SK-N-SH (cell line): ENCODE measurements at regions not wholly inside any gene's neighbourhood (a gene's known extent, or its start where the extent isn't known, plus 50 kb on each side); places are given as distances from the start of the nearest gene placed in this dataset.

Experiments
- POLR2AphosphoS5 ChIP-seq: IDR thresholded peaks from 2 replicates; pipeline ENCODE4 v1.6.1; 2012; ENCODE audit warnings: low read depth, low read length
- RAD21 ChIP-seq: IDR thresholded peaks from 2 replicates; pipeline ENCODE4 v1.6.1; 2012; ENCODE audit warnings: mild to moderate bottlenecking, low read length
- TF ChIP-seq, protein P1 (sequence below): fragments of 200-600 bp; sonication (generic); IDR thresholded peaks from 2 replicates; pipeline ENCODE4 v1.6.1; 2017; ENCODE audit warnings: antibody characterized with exemption, mild to moderate bottlenecking, moderate library complexity
- TF ChIP-seq, protein P2 (sequence below): fragments of 150-350 bp; IDR thresholded peaks from 2 replicates; pipeline ENCODE4 v1.6.1; 2017; ENCODE audit warnings: antibody characterized with exemption, low read length, low read depth, borderline replicate concordance
- TF ChIP-seq, protein P3 (sequence below): fragments of 150-350 bp; IDR thresholded peaks from 2 replicates; pipeline ENCODE4 v1.6.1; 2016; ENCODE audit warnings: mild to moderate bottlenecking, low read depth, low read length

DNA sequence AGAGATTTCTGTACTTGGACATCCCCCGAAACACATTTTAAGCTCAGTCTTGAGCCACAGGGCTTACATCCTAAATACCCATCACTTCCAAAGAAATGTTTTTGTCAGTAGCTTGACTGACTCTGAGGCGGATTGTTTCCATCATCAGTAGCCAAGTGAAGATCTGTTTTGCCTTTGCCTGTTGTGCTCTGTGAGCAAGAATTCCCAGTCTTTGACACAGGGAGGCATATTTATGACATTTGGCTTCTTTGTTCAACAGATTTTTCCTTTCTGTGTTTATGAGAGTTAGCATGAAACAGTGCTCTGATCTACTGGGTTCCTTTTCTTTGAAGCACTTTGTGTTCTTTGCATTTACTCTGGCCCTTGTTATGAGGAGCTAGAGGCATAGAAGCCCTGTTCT, 132.1 kb upstream of the CDIN1 start:
- TF ChIP-seq, protein P1, sequence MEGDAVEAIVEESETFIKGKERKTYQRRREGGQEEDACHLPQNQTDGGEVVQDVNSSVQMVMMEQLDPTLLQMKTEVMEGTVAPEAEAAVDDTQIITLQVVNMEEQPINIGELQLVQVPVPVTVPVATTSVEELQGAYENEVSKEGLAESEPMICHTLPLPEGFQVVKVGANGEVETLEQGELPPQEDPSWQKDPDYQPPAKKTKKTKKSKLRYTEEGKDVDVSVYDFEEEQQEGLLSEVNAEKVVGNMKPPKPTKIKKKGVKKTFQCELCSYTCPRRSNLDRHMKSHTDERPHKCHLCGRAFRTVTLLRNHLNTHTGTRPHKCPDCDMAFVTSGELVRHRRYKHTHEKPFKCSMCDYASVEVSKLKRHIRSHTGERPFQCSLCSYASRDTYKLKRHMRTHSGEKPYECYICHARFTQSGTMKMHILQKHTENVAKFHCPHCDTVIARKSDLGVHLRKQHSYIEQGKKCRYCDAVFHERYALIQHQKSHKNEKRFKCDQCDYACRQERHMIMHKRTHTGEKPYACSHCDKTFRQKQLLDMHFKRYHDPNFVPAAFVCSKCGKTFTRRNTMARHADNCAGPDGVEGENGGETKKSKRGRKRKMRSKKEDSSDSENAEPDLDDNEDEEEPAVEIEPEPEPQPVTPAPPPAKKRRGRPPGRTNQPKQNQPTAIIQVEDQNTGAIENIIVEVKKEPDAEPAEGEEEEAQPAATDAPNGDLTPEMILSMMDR: no peak
- TF ChIP-seq RAD21 (no peak), POLR2AphosphoS5 (no peak)
- TF ChIP-seq, protein P2, sequence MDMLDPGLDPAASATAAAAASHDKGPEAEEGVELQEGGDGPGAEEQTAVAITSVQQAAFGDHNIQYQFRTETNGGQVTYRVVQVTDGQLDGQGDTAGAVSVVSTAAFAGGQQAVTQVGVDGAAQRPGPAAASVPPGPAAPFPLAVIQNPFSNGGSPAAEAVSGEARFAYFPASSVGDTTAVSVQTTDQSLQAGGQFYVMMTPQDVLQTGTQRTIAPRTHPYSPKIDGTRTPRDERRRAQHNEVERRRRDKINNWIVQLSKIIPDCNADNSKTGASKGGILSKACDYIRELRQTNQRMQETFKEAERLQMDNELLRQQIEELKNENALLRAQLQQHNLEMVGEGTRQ: no peak
- TF ChIP-seq, protein P3, sequence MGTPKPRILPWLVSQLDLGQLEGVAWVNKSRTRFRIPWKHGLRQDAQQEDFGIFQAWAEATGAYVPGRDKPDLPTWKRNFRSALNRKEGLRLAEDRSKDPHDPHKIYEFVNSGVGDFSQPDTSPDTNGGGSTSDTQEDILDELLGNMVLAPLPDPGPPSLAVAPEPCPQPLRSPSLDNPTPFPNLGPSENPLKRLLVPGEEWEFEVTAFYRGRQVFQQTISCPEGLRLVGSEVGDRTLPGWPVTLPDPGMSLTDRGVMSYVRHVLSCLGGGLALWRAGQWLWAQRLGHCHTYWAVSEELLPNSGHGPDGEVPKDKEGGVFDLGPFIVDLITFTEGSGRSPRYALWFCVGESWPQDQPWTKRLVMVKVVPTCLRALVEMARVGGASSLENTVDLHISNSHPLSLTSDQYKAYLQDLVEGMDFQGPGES: no peak
